NCI-H524 treated with DMSO at 0.1 percent for 48 hours (cell line): ENCODE measurements at regions not wholly inside any gene's neighbourhood (a gene's known extent, or its start where the extent isn't known, plus 50 kb on each side); places are given as distances from the start of the nearest gene placed in this dataset.
"Not testable (repeated sequence)": the region's sequence is repeated elsewhere in the genome, so short reads cannot be mapped to it uniquely, and the experiment has no call there.

ENCODE experiments used
- DNase-seq: peaks from one replicate; lab custom pipeline; 2025; lab: John Stamatoyannopoulos, UW

DNA sequence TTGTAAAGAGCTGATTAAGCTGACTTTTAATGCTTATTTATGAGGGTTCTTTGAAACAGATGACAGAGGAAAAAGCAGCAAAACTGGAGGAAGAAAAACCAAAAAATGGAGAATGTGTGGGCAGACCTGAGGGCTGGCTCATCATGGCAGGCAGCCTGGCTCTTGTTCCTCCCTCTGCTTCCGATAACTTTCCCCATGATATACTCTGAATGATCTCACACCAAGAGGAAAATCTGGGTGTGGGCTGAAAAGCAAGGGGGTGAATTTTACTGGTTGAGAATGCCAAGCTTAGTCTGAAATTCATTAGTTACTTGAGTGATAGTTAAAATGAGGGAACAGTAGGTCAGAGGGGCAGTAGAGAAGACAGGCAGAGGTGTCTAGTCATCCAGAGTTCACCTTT lies 330.1 kb upstream of the PRICKLE1 start:
- no peak for DNase-seq

DNA sequence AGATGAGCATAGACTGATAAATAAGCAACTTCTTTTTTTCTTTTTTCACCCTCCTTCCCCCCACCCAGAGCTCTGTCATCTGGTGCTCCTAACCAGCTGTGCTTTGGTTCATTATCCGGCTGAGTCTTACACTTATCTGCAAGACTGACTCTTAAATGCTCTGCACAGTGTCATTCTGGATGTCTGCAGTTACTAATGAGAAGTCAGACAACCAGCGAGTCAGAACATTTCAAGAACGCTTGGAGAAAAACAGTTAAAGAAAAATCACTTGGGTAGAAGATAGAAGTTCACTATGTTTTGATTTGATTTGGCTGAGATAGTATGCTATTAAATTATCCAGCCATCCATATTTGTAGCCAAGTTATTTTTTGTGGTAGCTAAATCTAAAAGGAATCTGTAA lies 328.9 kb upstream of the PRICKLE1 start:
- no peak for DNase-seq

DNA sequence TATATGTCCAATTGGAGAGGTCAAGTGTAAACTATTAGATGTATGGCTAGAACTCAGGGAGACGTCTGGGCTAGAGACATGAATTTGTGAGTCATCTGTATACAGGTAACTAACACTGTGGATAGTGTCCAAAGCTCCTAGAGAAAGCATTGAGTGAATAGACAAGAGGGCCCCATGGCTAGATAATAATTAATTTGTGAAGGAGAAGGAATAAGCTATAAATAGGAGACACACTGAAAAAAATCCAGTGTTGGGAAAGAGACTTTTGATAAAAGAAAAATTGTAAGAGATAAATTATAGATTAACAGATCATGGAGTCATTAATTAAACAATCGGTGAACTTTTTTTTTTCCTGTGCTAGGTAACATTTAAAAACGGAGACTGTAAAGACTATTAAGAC lies 326.6 kb upstream of the PRICKLE1 start:
- DNase-seq = no peak

DNA sequence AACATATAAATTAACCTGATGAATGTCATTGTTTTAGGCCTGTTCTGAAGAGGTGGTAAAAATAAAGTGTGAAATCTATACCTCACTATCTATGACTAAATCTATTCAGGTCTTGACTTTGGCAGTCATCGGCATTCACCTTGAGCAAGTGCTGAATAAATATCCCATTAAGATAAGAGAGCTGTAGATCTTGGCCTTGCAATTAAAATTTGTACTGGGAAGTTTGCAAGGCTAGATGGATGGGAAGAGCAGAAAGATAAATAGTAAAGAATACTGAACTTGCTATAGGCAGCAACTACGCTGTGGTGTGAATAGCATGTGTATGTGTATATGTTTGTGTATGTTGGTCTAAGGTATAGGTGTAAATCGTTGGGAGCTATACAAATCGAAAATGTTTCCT lies 325.9 kb upstream of the PRICKLE1 start:
- DNase-seq = no peak

DNA sequence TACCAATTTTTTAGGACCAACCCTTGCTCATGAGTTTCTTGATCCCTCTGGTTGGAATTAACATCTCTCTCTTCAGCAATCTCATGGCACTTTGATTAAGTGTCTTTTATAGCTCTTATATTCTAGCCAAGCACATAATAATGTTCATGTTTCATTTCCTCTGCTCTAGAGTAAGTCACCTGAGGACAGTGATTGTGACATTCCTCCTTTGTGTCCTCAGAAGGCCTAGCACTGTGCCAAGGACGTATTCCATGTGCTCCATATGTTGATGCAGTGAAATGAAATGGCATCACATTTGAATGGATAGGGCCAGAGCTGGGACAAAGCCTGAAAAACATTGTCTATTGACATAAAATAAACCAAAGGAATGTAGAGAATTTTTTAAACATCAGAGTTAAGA lies 322.8 kb upstream of the PRICKLE1 start:
- no peak for DNase-seq

DNA sequence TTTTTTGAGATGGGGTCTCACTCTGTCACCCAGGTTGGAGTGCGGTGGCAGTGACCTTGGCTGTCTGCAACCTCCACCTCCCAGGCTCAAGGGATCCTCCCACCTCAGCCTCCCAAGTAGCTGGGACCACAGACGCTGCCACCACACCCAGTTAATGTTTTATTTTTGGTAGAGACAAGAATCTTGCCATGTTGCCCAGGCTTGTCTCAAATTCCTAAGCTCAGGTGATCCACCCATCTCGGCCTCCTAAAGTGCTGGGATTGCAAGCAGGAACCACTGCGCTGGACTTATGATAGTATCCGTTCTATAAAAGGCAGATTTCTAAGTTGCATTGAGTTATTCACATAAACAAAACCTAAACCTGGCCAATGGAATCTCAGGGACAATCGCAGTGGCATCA lies 321.1 kb upstream of the PRICKLE1 start:
- DNase-seq = no peak

DNA sequence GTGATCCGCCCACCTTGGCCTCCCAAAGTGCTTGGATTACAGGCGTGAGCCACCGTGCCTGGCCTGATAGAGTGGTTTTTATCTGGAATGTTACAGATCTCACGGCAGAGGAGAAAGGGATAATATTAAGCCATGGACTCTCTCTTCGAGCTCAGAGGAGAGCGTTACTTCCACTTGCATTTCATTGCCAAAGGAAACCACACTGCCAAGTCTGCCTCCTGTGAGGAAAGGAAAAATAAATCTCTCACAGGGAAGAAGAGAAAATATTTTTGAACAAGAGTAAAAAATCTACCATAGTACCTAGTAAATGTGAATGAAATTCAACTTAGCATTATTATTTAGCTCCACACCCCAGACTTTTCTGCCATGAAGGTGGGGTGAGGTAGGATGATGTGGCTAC lies 319.2 kb upstream of the PRICKLE1 start:
- DNase-seq = no peak

DNA sequence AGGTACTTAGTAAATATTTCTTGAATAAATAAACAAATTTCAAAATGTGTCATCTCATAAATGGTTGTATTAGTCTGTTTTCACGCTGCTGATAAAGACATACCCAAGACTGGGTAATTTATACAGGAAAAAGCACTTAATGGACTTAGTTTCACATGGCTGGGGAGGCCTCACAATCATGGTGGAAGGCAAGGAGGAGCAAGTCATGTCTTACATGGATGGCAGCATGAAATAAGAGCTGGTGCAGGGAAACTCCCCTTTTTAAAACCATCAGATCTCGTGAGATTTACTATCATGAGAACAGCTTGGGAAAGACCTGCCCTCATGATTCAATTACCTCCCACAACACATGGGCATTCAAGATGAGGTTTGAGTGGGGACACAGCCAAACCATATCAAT lies 317.3 kb upstream of the PRICKLE1 start:
- not testable (repeated sequence) for DNase-seq

DNA sequence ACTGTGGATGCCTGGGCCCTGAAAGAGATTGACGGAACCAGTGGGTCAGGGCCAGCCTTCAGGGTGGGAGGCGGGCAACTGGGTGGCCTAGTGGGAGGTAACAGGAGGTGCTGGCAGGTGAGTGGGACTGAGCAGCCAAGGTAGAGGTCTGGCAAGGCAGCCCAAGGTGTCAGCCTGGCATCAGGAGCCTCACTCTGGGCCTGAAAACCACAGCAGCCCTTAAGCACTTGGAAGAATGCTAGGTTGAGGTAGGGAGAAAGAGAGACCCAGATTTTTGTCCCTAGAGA lies 315.8 kb upstream of the PRICKLE1 start:
- no peak for DNase-seq

DNA sequence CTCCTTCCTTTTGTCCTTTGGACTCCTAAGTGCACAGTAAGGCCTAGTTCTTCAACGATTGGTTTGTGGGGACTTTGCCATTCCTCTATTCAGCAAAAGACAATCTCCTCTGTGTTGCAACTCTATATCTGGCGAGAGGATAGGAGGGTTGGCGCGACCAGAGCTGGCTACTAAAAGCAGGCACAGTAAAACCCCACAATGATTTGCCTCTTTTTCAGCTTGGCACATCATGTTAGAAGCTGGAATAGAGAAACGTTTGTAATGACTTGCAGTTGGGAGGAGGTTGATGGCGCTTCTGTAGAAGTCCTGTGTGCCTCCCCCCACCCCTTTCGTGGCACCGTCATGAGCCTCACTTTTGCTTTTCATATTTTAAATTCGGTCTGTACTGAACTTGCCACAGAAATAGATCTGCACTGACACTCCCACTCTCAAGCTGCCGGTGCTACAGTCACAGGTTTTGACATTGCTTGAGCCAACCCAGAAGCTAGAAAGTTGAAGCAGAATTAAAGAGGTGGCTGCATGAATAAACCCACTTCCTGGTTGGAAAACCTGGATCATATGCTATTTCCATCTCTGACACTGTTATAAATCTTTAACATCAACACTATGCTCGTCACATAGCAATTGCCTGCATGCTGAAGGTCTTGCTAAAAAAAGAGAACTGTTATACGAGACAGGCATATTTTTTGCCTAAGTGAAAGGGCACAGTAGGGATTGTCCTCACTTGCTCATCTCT lies 315.3 kb upstream of the PRICKLE1 start:
- no peak for DNase-seq

DNA sequence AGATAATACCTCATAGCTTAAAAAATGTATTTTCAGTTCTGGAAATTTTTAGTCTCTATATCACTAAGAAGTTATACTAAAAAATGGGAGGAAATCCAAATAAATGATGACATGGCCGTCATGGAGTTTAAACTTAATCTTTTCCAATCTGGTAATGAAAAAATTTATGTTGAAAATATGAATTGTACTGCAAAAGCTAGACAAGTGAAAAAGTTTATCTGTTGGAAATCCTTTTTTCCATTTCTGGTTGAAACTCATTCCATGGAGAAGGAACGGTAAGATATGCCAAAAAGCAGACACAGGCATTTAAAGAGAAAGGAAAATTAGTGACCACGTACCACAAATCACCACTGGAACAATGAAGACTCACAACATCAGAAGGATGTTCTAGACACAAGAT lies 314.2 kb upstream of the PRICKLE1 start:
- no peak for DNase-seq

DNA sequence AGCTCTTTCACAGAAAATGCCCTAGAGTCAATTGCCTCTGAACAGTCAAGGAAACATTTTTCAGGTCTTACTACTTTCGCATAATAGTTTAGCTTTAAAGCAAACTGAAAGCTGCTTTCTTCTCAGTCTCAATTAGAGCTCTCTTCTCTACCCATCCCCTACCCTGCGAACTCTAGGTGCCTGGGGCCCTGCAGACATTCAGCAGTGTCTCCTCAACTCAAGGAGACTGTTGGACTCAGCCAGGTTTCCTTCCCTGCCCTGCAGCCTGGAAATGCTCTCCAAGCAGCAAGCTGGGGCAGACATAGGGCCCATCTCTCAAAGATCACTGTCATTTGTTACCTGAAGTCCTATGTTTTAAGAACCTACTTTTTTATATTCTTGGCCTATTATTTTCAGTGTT lies 312.5 kb upstream of the PRICKLE1 start:
- DNase-seq = no peak

DNA sequence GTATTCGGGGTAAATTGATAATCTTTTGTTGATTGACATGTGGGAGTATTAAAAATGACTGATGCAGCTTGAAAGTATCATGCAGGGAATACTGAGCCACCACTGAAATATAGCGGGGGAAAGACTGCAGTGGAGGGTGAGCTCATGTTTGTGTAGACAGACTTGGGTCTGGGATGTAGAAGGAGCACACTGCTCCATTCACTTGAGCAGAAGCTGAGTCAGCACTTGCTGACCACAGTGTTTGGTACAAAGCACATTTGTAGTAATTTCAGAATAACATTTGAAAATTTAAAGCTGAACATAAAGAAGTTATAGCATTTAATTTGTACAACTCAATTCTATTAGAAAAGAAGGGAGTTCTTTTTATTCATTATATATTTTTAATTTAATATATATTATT lies 304.3 kb upstream of the PRICKLE1 start:
- DNase-seq = no peak

DNA sequence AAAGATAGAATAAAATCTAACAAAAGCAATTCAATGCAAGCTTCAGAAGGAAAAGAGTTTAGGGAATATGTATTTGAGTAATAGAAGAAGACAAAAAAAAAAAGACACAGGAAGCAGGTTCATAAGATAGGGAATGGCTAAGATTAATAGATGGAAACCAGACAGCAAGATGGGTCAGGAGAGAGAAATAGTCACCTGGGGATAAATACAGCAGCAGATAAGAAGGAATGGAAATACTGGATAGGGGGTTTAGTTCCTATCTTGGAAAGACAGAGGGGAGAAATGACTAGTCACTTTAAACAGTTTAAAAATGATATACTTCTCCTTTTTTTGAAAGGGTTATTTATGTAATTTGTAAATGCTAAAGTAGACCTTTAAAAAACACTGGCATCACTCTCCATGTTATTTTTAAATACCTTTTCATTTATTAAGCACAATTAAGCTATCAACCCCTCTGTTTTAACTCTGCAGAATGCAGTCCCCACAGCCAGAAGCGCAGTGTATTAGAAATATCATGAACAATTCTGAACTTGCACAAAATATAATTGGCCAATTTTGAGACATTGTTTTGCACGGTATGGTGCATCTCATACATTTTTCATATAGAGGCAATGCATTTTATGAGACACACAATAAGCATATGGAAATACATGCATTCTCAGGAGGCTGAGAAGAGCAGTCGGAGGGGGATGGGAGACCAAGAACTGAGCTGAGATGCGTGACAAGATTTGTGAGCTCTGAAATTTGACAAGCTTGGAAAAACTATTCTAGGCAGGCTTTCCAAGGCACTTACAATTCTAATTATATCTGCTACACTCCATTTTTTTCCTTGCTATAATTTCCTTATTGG lies 303.4 kb upstream of the PRICKLE1 start:
- no peak for DNase-seq

DNA sequence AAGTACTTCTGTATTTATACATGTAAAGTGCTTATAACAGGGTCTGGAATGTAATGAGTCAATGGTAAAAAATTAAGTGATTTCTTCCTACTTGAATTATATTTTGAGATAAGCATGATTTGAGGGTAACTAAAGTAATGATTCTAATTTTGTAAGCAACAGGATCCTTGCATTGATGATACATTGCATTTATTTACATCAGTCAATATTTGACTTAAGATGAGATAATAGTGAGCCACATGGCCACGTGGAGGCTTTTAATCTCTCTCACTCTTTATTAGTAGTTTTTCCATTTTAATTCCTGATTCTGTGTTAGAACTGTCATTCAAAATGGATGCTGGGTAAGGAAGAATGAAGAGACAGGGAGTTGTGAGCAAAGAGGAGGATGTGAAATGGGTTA lies 298.1 kb upstream of the PRICKLE1 start:
- DNase-seq = no peak

DNA sequence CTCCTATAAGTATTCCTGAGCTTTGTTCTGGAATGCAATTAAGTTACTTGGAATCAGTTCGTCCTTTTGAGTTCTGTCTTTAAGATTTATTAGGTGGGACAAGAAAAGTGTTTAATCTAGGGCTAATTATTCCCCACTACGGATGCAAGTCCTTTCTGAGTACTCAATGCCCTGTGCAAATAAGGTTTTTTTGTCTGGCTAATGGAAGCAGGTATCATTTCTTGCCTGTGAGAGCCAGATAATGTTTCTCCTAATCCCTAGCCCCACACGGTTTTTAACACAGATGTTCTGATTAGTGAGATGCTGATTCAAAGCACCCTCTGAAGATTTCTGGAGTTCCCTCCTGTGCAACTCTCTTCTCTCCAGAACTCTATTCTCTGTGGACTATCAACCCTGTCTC lies 296.6 kb upstream of the PRICKLE1 start:
- peak; percentile 55 for DNase-seq

DNA sequence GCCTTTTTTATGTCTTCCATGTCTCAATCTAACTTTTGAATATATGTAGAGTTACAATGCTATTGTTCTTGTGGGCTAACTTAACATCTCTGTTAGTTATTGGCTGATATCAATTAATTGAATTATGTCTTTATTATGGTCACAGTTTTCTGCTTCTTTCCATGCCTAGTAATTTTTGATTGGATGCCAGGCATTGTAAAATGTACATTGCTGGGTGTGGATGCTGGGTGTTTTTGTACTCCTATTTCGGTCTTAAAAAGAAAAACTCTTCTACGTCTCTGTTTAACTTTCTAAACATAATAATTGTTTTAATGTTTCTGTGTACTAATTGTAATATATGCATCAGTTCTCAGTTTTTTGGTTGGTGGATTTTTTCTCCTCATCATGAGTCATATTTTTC lies 296.1 kb upstream of the PRICKLE1 start:
- no peak for DNase-seq

DNA sequence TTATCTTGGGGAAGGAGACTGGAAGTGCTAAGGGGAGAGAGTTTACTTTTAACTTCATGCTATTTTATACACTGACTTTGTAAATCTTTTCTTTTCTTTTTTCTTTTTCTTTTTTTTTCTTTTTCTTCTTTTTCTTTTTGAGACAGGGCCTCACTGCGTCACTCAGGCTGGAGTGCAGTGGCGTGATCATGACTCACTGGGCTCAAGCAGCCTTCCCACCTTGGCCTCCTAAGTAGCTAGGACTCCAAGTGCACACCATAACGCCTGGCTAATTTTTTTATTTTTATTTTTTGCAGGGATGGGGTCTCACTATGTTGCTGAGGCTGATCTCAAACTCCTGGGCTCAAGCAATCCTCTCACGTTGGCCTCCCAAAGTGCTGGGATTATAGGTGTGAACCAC lies 294.6 kb upstream of the PRICKLE1 start:
- DNase-seq = no peak

DNA sequence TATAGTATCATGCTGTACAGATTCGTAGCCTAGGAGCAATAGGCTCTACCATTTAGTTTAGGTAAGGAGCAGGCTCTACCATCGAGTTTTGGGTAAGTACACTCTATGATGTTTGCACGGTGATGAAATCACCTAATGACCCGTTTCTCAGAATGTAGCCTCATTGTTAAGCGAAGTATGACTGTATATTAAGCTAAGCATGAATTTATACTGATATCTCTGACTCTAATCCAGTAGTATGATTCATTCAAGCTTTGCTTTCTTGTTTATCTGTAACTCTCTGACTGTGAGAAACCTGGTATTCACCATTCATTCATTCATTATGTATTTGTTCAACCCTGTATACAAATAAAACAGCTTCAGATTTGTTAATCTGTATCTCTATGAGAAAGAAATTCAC lies 283.9 kb upstream of the PRICKLE1 start:
- no peak for DNase-seq

DNA sequence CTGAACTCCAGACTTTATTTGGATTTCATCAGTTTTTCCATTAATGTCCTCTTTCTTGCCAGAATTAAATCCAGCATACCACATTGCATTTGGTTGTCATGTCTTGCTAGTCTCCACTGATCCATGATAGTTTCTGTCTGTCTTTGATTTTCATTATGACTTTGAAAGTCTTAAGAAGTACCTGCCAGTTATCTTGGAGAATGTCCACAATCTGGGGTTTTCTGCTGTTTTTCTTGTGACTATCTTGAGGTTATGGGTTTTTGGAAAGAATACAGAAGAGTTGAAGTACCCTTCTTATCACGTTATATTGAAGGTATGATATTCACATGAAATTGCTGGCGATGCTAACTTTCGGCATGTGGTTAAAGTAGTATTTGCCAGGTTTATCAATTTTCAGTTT lies 282.3 kb upstream of the PRICKLE1 start:
- no peak for DNase-seq

DNA sequence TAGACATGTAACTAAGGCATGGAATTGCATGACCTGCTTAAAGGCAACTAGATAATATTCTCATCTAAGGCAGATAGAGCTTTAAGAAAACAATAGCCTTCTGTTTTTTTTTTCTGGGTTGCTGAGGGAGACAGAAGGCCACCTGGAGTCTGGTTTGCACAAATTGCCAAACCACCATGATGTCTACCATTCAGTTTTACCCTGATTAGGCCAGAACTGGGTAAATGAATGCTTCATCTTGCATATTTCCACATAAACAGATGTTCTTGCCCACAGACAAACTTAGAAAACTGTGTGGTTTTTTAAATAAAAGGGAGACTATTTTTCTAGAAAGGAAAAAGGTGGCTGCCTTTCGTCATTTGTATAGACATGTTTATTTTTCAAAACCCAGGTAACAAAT lies 278.7 kb upstream of the PRICKLE1 start:
- DNase-seq = no peak

DNA sequence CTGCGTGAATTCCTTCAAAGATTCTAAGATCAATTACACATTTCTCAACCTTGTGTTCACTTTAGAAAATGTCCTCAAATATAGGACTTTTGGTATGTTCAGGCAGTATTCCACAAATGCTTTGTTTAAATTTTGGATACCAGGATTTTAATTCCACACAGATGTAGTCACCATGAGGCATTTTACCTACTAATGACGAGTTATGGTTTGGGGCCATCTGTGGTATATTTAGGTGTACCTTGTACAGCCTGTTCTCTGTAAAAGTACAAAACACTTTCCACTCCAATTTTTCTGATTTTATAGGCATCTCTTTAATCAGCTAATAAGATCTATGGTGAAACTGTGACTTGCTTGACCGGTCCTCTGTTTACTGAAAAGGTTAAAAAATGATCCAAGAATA lies 275.7 kb upstream of the PRICKLE1 start:
- DNase-seq = no peak

DNA sequence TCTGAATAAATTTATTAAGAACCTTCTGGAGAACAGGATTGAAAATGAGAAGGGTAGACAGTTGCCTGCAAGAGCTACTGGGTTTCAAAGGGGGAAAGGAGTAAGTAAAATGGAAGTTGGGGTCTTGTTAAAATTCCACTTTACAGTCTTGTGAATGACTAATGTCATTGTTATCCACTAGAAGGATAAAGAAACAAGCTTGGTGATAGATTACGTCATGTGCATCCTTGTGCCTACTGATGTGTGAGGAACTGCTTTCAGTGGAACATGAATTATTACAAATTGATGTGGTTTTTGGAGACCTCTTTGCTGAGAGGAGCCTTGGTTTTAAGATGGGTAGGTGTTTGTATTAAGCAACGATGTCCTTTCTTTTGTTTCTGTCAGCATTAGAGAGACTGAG lies 272.5 kb upstream of the PRICKLE1 start:
- DNase-seq = no peak

DNA sequence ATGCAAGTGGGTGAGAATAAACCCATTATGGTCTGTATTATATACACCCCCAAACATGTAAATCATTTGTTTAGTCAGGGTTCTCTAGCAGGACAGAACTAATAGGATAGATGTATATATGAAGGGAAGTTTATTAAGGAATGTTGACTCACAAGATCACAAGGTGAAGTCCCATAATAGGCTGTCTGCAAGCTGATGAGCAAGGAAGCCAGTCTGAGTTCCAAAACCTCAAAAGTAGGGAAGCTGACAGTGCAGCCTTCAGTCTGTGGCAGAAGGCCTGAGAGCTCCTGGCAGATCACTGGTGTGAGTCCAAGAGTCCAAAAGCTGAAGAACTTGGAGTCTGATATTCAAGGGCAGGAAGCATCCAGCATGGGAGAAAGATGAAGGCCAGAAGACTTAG lies 270.8 kb upstream of the PRICKLE1 start:
- DNase-seq = not testable (repeated sequence)
